ENCODE measurements at regions not wholly inside any gene's neighbourhood (a gene's known extent, or its start where the extent isn't known, plus 50 kb on each side); places are given as distances from the start of the nearest gene placed in this dataset.
A peak's percentile ranks its signal among the peaks of the same experiment; 100 is the strongest.

GRCh38 chrY:17044272-17044671 lies 835.7 kb downstream of the CDY2B start:
- 32 to 45% methylated on average over 3 of the region's 3 CpGs; no CpG with 5 or more reads in 2 of the 4 donors for WGBS, 4 donors

GRCh38 chrY:17038439-17038838 lies 841.6 kb downstream of the CDY2B start:
- 89 to 93% methylated on average over 2 of the region's 2 CpGs; no CpG with 5 or more reads in 2 of the 4 donors for WGBS, 4 donors
- TF ChIP-seq CTCF (IDR thresholded peaks at IDR 0.05): no peak
- no peak for TF ChIP-seq POLR2A (IDR thresholded peaks at IDR 0.05)
- Histone ChIP-seq H3K36me3 (replicated peaks in 1 of 2) (no peaks in the 10 kb centered on the region), H3K4me3 (no peak overlapping the region), H3K9me3 (replicated peaks in 1 of 3) (no peaks in the 10 kb centered on the region), H3K27ac (no peak overlapping the region), H3K27me3 (no peaks in the 10 kb centered on the region), H3K4me1 (replicated peaks in 1 of 2) (no peaks in the 10 kb centered on the region)
- intact Hi-C loops (cut with DNase I): no loop called here
- DNase-seq: no peak

More at GRCh38 chrY:17044272-17044671, 835.7 kb downstream of the CDY2B start:
- Histone ChIP-seq H3K4me3 (no peak overlapping the region), H3K27ac (no peak overlapping the region), H3K27me3 (no peaks in the 10 kb centered on the region), H3K36me3 (replicated peaks in 1 of 2) (no peaks in the 10 kb centered on the region), H3K4me1 (replicated peaks in 1 of 2) (no peaks in the 10 kb centered on the region), H3K9me3 (replicated peaks in 1 of 3) (no peaks in the 10 kb centered on the region)
- TF ChIP-seq CTCF (IDR thresholded peaks at IDR 0.05) (no peak), POLR2A (IDR thresholded peaks at IDR 0.05) (no peak)
- peak in 1 of 7 donors; percentile 1 for DNase-seq
- intact Hi-C loops (cut with DNase I): no loop called here

GRCh38 chrY:17018126-17018525 lies 861.9 kb downstream of the CDY2B start:
- TF ChIP-seq CTCF (IDR thresholded peaks at IDR 0.05) (no peak), POLR2A (IDR thresholded peaks at IDR 0.05) (no peak)
- Histone ChIP-seq H3K4me3 (no peak overlapping the region), H3K4me1 (replicated peaks in 1 of 2) (no peaks in the 10 kb centered on the region), H3K9me3 (replicated peaks in 1 of 3) (no peaks in the 10 kb centered on the region), H3K36me3 (replicated peaks in 1 of 2) (no peaks in the 10 kb centered on the region), H3K27ac (no peak overlapping the region), H3K27me3 (no peaks in the 10 kb centered on the region)
- intact Hi-C loops (cut with DNase I): no loop called here
- no peak for DNase-seq
- WGBS, 4 donors: 94 to 100% methylated on average over 2 to 3 of the region's 3 CpGs; no CpG with 5 or more reads in 2 of the 4 donors

- TF ChIP-seq CTCF (IDR thresholded peaks at IDR 0.05): no peak
- TF ChIP-seq POLR2A (IDR thresholded peaks at IDR 0.05): no peak
- intact Hi-C loops (cut with DNase I): no loop called here
- no peak for DNase-seq
Observed at GRCh38 chrY:16993551-16993950, 886.5 kb downstream of the CDY2B start.

More at GRCh38 chrY:16993551-16993950, 886.5 kb downstream of the CDY2B start:
- no peak overlapping the region for H3K27ac ChIP-seq
- no peaks in the 10 kb centered on the region for H3K4me1 ChIP-seq (replicated peaks in 1 of 2)
- WGBS, 4 donors: 56 to 72% methylated on average over 2 of the region's 2 CpGs; no CpG with 5 or more reads in 2 of the 4 donors
- no peaks in the 10 kb centered on the region for H3K9me3 ChIP-seq (replicated peaks in 1 of 3)
- no peaks in the 10 kb centered on the region for H3K27me3 ChIP-seq
- H3K4me3 ChIP-seq: no peak overlapping the region
- H3K36me3 ChIP-seq (replicated peaks in 1 of 2): no peaks in the 10 kb centered on the region
